Ovary (tissue), 3 donors: ENCODE measurements at regions not wholly inside any gene's neighbourhood (a gene's known extent, or its start where the extent isn't known, plus 50 kb on each side); places are given as distances from the start of the nearest gene placed in this dataset.

Experiments used
- CTCF ChIP-seq, 3 donors: fragments of 450-650 bp in 2 of 3; fragments of 200-600 bp in 1 of 3; IDR thresholded peaks; one replicate each; pipeline versions ENCODE4 v1.5.1 to v1.8.0; 2016 to 2022; ENCODE audit warnings: antibody characterized with exemption in 3 of 3, mild to moderate bottlenecking in 1 of 3
- EP300 ChIP-seq: sonication (generic); formaldehyde crosslinking; IDR thresholded peaks from one replicate; pipeline ENCODE4 v1.6.1; 2017; ENCODE audit warnings: antibody characterized with exemption
- POLR2A ChIP-seq: fragments of 450-650 bp; IDR thresholded peaks from one replicate; pipeline ENCODE4 v1.6.1; 2017; ENCODE audit warnings: antibody characterized with exemption, mild to moderate bottlenecking, moderate library complexity
- donor health status: DM: no; HTN: no; CAD: no.

- TF ChIP-seq CTCF (IDR thresholded peaks at IDR 0.05) (no peak), EP300 (no peak), POLR2A (no peak)
Observed at GRCh38 chrX:20522420-20522819, 255.7 kb upstream of the RPS6KA3 start.
